ENCODE measurements at regions not wholly inside any gene's neighbourhood (a gene's known extent, or its start where the extent isn't known, plus 50 kb on each side); places are given as distances from the start of the nearest gene placed in this dataset.
A peak's percentile ranks its signal among the peaks of the same experiment; 100 is the strongest.
"Not testable (repeated sequence)": the region's sequence is repeated elsewhere in the genome, so short reads cannot be mapped to it uniquely, and the experiment has no call there.

- no peak for DNase-seq (ENCODE audit: low read depth)
These were observed 256.9 kb downstream of the DMAC1 start for GRCh38 chr9:7542693-7543092.

GRCh38 chr9:7542126-7542525 is 257.5 kb downstream of the DMAC1 start:
- DNase-seq (ENCODE audit: low read depth) = no peak

DNA sequence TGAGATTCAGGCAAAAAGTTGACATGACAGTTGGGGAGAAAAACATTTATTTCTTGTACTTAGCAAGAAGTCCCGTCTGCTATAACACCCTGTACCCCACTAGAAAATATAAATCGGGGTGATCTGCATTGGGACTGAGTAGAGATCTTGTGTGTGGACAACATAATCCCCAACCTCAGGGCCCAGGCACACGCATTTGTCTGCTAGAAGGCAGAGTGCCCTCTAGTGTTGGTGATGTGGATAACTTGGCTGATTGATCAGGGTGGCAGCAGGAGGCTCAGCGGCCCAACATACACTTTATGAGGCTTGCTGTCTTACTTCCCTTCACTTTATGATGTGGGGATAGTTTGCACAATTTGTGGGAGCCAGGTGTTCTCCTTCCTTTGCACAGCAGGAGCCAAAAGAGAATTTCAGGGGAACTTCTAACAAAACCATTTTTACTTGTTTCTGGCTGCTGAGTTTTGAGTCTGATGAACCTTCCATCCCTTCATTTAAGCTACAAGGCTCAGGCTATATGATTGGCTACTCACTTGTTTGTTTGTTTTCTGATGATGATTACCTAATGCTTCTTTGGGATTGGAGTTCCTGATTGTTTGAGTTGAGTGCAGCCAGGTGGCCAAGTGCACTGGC is 263.2 kb downstream of the DMAC1 start:
- peak; percentile 17 for DNase-seq (ENCODE audit: low read depth)

DNA sequence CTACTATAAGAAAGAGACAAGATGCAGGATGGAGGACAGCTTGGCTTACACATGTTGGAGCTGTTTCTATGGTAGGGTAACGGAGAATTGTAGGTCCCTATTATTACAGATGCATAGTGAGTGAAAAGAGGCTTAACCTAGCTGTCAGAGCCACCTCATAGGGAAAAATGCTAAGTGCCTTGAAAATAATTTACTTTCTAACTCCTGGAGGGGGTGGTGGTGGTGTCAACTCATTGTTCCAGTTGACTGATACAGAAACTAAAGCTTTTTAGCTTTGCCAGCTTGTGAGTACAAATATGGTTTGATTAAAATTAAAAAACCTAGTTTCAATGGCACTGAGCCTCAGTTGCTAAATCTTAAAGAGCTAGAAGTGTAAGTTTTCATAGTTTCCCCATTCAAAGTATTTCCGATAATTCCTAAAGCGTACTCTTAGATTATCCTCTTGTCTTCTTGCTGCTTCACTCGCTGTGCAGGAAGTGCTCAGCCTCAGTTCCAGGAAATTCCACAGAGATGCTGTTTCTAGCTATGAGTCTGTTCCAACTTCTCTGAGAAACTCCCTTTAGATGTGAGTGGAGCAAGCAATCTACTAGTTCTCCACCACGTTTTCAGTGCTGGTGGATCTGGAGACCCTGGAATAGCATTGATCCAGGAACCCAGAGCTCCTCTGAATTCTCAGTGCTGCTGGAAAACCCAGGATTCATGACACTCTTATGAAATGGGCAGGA is 265.2 kb downstream of the DMAC1 start:
- DNase-seq (ENCODE audit: low read depth) = no peak

- no peak for DNase-seq (ENCODE audit: low read depth)
These were observed 266.0 kb downstream of the DMAC1 start for GRCh38 chr9:7533376-7534090.

- no peak for DNase-seq (ENCODE audit: low read depth)
These were observed 276.0 kb downstream of the DMAC1 start for GRCh38 chr9:7523426-7524043.

DNA sequence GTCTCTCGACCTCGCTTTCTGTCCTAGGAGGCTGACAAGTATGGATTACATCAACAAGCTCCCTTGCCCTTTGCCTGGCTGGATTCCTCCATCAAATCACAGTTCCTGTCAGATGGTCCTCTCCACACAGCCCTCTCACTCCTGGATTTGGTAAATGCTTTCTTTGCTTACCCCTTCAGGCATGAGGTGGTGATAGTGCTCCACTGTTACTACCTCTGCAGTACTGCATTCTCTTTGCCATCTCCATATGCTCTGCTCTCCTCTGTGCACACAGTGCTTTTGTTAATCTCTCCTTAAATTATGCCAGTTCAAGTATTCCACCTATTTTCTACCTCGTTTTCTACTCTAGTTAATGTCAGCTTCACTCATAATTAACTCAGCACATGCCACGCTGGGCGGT is 279.2 kb downstream of the DMAC1 start:
- no peak for DNase-seq (ENCODE audit: low read depth)

GRCh38 chr9:7516376-7516775 is 283.2 kb downstream of the DMAC1 start:
- no peak for DNase-seq (ENCODE audit: low read depth)

GRCh38 chr9:7510199-7510598 is 289.4 kb downstream of the DMAC1 start:
- DNase-seq (ENCODE audit: low read depth) = no peak

- no peak for DNase-seq (ENCODE audit: low read depth)
These were observed 289.9 kb downstream of the DMAC1 start for GRCh38 chr9:7509576-7510145.

DNA sequence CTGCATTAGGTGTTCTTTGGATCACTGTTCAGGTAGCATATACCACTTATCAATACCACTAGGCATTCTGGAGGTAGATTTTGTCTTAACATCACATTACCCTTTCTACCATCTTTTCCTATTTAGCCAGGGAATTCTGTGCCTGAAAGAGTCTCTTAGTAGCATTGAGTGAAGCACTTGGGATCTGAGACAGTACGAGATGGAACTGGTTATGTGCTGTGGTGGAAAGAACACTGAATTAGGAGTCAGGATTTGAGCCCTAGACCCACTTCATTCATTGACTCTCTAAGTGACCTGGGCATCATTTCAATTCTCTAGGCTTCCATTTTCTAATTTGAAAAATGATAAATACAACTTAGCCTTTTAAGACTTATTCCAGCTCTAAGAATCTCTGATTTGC is 291.1 kb downstream of the DMAC1 start:
- no peak for DNase-seq (ENCODE audit: low read depth)

- no peak for DNase-seq (ENCODE audit: low read depth)
These were observed 291.9 kb downstream of the DMAC1 start for GRCh38 chr9:7507566-7508270.

- DNase-seq (ENCODE audit: low read depth) = no peak
These were observed 292.6 kb downstream of the DMAC1 start for GRCh38 chr9:7507026-7507425.

DNA sequence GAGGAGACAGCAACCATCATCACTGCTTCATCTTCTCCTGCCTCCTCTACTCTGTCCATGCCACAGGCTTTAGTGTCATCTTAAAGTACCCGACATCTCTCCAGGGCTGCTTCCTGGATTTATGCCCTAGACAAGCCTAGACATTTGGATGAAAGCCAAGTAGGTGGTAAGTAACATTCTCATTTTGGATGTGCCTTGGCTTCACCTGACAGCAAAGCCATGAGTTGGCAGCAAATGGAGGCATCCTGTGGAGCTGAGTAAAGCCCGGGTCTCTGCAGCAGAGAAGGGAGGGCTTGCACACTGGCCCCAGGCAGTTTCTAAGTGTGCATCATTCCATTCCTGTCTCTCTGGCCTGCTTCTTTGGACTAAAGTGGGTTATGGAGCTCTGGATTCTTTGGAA is 299.1 kb downstream of the DMAC1 start:
- no peak for DNase-seq (ENCODE audit: low read depth)

GRCh38 chr9:7491641-7492040 is 307.9 kb downstream of the DMAC1 start:
- DNase-seq (ENCODE audit: low read depth) = no peak

DNA sequence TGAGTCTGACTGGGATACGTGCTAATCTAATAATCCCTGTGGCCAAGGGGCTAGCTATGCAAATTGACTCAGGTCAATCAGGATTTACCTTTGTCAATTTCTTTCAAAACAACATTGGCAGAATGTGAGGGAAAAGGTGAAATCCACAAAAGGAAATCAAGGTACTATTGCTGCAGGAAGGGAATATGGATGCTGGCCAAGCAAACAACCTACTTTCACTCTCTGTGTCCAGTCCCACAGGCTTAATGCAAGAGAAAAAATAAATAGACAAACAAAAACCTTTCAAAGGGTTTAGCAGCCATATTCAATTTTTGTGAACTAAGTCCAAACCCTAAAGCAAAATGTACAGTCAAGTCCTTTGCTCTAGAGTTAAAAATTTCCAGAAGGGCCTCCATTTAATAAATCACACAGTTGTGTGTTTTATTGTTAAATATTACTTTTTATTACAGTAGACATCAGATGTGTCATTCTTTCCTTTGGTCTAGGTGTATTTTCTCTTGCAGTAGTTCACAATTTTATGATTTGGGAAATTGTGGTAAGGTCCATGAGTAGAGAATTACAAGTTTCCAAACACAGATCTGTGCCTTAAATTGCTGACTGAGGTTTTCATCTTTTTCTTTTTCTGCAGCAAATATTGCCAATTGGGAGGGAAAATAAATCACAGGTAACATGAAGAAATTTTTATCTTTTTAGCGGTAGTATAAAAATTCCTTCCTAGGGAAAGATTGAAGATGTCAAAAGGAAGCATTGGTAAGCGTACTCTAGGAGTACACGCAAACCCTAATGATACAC is 309.1 kb downstream of the DMAC1 start:
- no peak for DNase-seq (ENCODE audit: low read depth)

DNA sequence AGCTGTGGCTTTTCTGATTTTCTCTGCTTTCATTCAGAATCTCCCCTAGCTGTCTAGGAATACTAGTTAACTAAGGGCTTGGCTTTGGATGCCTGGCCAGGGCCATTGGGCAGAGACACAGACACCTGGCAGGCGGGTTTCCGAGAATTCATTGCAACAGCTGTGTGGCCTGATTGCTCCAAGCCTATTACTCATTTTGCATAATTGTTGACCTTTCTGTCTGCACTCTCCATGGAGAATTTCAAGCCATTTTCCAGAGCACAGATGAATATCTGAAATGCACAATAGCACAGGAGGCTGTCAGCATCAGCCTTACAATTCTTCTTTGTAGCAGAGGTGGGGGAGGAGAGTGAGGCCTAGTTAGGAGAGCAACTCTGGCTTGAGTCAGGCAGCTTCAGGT is 310.5 kb downstream of the DMAC1 start:
- DNase-seq (ENCODE audit: low read depth) = no peak

- DNase-seq (ENCODE audit: low read depth) = not testable (repeated sequence)
These were observed 315.6 kb downstream of the DMAC1 start for GRCh38 chr9:7484014-7484413.

- DNase-seq (ENCODE audit: low read depth) = no peak
These were observed 318.0 kb downstream of the DMAC1 start for GRCh38 chr9:7481570-7481969.

- no peak for DNase-seq (ENCODE audit: low read depth)
These were observed 320.3 kb downstream of the DMAC1 start for GRCh38 chr9:7479300-7479699.

GRCh38 chr9:7478646-7479045 is 320.9 kb downstream of the DMAC1 start:
- DNase-seq (ENCODE audit: low read depth) = no peak
